HG03439 (cell line): ENCODE measurements at regions not wholly inside any gene's neighbourhood (a gene's known extent, or its start where the extent isn't known, plus 50 kb on each side); places are given as distances from the start of the nearest gene placed in this dataset.
"Not testable (repeated sequence)": the region's sequence is repeated elsewhere in the genome, so short reads cannot be mapped to it uniquely, and the experiment has no call there.

Experiments
- ATAC-seq: cut with Tn5 transposase; IDR thresholded peaks from one replicate; pipeline ENCODE4 v1.9.1; 2021; ENCODE audit warnings: mild to moderate bottlenecking, moderate library complexity; ENCODE audit not compliant: unreplicated experiment

DNA sequence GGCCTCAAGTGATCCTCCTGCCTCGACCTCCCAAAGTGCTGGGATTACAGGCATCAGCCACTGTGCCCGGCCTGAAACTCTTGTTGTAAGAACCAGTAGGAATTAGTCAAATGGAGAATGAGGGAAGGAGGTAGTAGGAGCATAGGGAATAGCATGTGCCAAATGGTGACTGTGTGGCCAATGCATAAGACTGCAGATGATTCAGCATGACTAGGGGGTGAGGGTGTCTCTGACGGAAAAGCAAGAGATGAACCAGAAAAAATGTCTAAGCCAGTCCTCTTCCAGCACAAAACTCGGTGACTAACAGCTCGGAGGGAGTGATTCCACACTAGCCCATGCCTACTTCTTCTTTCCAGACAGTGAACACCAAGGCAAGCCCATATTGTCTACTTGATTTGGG is 58.2 kb upstream of the DUSP21 start:
- ATAC-seq: no peak

DNA sequence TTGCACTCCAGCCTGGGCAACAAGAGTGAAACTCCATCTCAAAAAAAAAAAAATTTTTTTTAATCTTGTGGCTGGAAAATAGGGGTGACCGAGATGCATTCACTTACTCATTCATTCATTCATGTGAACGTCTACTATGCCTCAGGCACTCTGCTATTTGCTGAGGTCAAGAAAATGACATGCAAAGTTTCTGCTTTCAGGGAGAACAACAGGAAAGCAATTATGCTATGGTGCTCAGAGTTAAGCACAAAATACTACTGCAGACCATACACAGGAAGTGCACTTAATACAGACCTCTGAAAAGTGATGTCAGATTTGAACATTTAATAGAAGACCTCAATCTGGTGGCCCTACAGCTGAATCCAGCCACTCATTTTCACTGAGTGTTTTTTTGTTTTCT is 59.6 kb upstream of the DUSP21 start:
- no peak for ATAC-seq

DNA sequence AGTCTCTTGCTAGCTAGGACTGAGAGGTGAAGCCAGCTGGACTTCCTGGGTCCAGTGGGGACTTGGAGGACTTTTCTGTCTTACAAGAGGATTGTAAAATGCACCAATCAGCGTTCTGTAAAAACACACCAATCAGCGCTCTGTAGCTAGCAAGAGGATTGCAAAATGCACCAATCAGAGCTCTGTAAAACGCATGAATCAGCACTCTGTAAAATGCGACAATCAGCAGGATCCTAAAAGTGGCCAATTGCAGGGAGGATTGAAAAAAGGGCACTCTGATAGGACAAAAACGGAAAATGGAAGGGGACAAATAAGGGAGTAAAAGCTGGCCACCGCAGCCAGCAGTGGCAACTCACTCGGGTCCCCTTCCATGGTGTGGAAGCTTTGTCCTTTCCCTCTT is 65.6 kb upstream of the DUSP21 start:
- ATAC-seq: no peak

DNA sequence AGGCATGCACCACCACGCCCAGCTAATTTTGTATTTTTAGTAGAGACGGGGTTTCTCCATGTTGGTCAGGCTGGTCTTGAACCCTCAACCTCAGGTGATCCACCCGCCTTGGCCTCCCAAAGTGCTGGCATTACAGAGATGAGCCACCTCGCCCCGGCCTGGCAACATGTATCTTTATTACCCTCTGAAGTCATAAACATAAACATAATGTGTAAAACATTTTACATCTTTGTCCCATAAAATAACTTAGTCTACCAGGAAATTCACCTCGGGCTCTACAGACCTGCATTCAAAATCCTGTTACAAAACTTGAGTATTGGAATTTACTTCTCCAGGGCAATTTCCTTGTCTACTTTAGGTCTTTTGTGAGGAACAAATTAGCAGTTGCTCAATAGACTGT is 68.1 kb upstream of the DUSP21 start:
- ATAC-seq: no peak

DNA sequence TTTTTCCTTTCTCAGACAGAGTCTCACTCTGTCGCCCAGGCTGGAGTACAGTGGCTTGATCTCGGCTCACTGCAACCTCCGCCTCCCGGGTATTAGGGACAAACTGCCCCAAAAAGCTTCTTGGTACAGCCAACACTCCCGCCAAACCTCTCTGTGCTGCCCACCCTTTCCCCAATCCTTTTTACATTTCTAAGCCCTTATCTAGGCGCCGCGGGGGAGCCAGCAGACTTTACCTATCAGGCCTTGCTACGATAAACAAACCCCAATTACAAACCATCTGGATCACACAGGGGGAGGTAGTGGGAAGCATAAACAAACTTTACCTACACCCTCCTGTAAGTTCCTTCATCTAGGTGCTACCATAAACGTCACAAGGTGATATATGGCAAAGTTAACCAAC is 69.8 kb upstream of the DUSP21 start:
- ATAC-seq: not testable (repeated sequence)

DNA sequence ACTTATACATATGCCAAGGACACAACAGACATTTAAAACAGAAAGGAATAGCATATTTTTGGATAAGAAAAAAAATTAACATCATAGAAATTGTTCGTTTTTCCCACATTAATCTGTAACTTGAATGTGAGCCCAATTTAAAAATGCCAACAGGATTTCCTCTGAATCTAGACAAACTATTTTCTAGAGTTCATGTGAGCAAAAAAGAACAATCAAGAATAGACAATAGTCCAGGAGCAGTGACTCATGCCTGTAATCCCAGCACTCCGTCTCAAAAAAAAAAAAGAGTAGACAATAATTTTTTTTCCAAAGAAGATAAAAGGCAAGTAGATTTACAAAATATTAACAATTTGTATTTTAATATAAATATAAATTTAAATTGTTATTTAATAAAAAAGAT is 73.7 kb upstream of the DUSP21 start:
- no peak for ATAC-seq

DNA sequence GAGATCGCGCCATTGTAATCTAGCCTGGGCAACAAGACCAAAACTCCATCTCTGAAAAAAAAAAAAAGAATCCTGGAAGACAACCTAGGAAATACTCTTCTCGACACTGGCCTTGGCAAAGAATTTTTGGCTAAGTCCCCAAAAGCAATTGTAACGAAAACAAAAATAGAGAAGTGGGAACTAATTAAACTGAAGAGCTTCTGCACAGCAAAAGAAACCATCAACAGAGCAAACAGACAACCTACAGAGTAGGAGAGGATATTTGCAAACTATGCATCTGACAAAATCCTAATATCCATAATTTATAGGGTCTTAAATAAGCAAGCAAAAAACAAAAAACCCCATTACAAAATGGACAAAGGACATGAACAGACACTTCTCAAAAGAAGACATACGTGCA is 76.5 kb upstream of the DUSP21 start:
- no peak for ATAC-seq

DNA sequence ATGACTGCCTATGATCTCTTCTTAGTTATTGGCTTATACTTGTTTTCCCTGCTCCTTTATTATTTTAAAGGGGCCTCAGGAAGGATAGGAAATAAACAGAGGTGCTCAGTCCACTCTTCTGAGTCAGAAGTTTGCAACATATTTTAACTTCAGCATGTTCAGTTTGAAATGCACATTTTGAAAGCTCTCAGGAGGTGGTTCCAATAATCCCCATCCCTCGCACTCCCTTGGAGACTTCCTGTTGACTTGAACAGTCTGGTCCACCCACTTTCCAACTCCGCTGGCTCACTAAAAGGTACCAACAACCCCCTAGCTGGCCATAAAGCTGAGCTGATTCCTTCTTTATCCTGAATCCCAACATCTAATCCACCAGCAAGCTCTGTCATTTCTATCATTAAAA is 78.3 kb upstream of the DUSP21 start:
- no peak for ATAC-seq

DNA sequence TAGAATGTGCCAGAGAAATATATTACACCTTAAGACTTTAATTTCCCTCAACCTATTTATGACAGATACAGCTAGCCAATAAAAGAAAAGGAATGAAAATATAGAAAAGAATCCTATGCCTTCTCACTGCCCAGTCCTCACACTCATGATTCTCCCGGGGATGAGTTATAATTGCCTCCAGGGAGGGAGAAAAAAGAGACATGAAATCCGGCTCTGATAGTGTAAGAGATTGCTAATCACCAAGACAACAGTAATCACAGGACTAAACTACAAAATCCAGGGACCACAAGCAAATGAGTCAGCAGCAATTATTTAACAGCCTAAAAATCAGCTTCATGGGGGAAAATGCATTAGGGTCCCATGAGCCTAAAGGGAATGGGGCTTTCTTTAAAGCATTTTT is 95.9 kb upstream of the DUSP21 start:
- ATAC-seq: no peak

DNA sequence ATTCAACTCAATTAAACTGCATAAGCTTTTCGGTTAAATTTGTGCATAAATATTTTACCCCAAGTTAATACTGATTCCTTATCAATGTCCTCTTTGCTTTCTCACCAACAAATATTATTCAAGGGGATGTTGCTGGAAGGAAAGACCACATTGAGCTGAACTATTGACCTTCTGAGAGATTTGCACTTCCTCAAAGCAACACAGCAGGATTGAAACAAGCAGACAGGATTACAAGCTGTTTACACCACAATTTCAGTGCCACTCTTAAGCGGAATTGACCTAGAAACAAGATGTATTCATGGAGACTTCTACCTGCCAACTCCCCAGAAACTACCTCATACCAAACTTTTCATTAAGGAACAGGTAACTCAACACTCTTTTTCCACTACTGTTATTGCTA is 96.5 kb upstream of the DUSP21 start:
- ATAC-seq: no peak

DNA sequence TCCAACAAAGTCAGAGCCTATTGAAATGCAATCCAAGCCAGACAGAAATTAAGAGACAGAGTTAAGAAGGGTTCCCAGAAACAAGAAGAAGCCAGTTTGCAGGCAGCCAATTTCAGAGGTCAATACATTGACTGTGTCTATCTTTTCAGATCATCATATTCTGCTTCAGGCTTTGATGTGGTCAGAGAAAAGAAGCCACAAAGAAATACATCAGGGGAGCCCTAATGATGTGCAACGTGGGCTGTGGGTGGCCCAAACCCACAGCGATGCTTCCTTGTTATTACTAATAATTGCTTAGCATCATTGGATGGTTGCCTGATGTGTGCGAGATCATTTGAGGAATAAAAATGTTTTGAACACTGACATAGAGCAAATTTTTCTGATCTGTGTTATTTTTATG is 99.0 kb upstream of the DUSP21 start:
- ATAC-seq: no peak

DNA sequence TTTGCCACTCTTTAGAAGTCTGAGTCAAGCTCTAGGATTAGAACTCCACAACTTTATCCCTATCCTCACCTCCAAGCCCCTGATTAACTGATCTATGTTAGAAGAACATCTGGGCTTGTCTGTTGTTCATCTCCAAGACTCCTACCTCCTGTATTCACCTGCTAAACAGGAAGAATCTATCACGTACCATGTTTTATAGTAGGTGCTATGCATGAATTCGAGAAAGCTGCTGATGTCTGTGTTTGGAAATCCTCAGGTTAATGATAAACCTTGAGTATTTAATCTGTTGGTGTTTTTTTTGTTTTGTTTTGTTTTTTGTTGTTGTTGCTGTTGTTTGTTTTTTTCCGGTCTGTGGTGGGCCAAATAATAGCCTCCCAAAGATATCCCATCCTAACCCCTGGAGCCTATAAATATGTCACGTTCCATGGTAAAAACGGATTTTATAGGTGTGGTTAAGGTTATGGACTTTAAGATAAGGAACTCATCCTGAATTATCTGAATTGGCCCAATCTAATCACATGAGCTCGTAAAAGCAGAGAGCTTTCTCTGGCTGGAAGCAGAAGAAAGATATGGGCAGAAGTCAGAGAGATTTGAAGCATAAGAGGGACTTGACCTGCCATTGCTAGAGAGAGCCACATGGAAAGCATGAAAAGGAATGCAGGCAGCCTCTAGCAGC is 101.2 kb upstream of the DUSP21 start:
- no peak for ATAC-seq

DNA sequence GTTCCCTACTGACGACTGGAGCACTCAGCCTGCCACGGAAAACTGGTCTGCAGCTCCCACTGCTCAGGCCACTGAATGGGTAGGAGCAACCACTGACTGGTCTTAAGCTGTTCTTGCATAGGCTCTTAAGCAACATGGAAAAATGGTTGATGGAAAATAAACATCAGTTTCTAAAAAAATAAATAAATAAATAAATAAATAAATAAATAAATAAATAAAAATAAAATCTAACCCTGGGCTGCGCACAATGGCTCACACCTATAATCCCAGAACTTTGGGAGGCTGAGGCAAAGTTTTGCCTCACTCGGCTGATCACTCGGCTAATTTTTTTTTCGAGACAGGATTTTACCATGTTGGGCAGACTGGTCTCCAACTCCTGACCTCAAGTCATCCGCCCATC is 102.0 kb upstream of the DUSP21 start:
- ATAC-seq: not testable (repeated sequence)

DNA sequence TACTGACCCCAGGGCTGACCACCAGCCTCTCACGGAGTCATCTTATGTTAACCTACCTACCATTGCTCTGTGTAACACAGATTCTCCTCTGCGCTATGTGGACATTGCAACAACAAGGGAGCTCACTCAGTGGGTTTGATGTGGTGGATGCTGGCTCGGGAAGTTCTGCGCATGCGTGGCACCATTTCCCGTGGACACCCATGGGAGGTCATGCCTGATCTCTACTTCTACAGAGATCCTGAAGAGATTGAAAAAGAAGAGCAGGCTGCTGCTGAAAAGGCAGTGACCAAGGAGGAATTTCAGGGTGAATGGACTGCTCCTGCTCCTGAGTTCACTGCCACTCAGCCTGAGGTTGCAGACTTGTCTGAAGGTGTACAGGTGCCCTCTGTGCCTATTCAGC is 102.4 kb upstream of the DUSP21 start:
- ATAC-seq: not testable (repeated sequence)

DNA sequence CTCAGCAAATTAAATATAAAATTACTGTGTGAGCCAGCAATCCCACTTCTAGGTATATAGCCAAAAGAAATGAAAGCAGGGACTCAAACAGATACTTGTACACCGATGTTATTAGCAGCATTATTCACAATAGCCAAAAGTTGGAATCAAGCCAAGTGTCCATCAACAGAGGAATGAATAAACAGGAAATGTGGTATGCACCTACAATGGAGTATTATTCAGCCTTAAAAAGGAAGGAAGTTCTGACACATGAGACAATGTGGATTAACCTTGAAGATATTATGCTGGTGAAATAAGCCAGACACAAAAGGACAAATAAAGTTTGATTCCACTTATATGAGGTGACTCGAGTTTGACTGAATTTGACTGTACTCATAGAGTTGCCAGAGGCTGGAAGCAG is 108.3 kb upstream of the DUSP21 start:
- no peak for ATAC-seq

DNA sequence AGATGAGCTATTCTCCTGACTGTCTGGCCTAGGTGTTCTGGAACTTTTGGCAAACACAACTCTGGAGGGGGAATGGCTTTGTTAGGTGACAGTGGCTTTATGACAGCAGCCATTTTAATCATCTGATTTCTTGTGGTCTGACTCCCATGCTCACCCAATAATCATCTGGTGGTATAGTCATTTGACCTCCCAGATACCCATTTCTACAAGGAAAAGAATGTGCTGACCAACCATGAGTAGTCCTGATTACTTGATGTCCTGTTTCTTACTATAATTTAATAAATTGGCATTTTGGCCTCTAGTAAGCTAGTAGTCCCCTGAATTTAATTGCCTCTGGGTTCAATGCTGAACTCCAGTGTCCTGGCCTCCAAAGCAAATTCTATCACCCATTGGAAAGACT is 109.9 kb upstream of the DUSP21 start:
- no peak for ATAC-seq

DNA sequence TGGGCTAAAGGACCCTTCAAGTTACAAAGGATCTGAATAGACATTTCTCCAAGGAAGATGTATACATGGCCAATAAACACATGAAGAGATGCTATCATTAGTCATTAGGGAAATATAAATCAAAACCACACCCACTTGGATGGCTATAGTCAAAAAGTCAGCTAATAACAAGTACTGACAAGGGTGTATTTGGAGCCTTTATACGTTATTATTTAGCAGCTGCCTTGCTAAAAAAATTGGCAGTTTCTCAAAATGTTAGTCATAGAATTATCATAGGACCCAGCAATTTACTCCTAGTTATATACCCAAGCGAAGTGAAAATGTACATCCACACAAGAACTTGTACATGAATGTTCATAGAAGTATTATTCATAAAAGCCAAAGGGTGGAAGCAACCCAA is 112.7 kb upstream of the DUSP21 start:
- no peak for ATAC-seq

DNA sequence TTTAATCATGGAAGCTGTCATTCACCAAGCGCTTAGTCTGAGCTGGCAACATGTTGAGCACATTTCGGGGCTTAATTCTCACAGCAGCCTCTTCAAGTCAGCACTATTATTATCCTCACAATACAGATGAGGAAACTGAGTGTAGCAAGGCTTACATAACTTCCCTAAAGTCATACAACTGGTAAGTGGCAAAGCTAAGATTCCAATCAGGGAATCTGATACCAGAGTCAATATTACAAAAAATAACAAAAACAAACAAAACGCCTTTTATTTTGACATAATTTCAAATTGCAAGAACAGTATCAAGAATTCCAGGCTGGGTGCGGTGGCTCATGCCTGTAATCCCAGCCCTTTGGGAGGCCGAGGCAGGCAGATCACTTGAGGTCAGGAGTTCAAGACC is 120.4 kb upstream of the DUSP21 start:
- ATAC-seq: no peak

DNA sequence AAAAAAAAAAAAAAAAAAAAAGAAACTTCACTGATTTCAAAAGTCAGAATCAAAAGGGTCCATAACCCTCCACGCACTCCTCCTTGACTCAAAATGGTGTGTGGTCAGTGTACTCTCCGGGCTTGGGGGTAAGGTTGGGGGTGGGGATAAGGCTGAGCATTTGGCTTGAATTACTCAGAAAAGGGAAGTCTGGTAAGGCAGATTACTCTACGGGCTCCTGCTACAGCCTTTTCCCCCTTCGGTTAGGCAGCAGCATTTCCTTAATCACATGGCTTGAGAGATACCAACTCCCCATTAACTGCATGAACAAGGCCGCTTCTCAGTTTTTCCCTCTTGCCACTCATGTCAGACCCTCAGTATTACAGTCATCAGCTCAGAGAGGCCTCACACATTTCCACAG is 135.4 kb upstream of the DUSP21 start:
- ATAC-seq: no peak

DNA sequence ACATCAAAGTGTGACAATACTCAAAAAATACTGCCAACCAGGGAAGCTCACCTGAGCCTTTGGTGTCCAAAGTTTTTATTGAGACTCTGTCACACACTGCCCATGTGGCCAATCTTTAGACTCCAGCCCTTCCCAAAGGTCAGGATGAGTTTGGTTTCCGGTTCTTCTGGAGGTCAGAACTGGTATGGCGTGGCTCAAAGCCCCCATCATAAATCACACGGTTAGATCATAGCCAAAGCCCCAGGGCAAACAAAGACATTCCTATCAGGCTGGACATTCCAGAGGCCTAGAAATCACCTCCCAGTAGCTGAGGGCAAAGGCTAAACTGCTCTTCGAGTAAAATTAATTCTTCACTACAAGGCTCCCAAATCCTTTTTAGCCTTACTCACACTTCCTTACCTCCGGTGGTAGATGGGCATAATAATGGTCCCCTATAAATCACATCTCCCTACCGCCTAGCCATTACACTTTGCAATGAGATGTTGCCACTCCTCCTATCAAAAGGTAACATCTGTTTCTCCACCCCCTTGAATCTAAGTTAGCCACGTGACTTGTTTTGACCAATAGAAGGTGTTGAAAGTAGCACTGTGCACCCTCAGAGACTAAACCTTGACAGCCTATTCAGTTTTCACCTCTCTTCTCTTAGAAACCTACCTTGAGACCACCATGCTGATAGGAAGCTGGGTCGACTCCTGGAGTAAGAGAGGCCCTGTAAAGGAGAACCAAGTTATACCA is 137.8 kb upstream of the DUSP21 start:
- no peak for ATAC-seq

DNA sequence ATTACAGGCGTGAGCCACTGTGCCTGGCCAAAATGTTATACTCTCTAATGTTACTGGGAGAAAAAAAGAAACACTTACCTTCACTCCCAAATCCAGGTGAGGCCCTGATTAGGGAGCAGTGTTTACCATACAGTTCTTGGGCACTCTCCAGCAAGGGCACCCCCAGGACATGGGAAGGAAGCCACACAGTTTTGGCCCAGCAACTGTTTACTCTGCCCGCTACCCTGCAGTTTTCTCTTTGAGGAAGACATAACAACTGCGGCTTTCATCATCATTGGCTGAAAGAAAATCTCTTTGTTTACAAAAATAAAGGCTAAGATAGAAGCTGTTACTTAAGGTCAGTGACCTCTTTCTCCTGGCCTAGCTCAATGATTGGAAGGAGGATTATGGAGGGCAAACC is 145.5 kb upstream of the DUSP21 start:
- no peak for ATAC-seq

DNA sequence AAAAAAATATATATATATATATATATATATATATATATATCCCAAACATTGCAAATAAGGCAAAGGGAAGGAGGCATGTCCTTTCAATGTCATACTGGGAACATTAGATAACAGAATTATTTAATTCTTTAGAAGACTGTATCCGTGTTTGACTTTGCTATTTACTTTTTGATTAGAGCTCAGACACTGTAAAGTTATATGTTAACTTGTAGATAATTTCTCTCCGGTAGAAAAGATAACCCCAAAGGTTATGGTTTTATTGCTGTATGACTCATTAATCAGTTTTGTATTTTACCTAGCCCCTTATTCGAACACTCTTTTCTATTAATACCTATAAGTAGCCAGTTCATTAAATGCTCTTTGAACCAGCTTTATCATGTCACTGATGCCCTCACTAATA is 150.6 kb upstream of the DUSP21 start:
- ATAC-seq: no peak

DNA sequence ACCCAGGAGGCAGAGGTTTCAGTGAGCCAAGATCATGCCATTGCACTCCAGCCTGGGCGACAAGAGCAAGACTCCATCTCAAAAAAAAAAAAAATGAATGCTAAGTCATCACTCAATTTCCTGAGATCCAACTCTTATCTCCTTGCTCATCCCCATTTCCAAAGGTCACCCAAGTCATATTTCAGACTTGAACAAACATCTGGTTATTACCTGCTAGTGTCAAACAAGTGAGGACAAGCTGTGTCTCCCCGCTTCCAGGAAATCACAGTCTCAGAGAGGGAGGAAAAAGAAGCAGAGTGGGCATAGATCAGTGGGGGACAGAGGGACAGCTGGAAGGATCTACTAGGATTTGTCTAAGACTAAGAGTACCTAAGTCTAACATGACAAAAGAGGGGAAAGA is 147.5 kb upstream of the FUNDC1 start:
- no peak for ATAC-seq
